OCI-LY1 (cell line): ENCODE measurements at regions not wholly inside any gene's neighbourhood (a gene's known extent, or its start where the extent isn't known, plus 50 kb on each side); places are given as distances from the start of the nearest gene placed in this dataset.

Source experiments
- CTCF ChIP-seq: fragments of 200-600 bp; sonication (generic), shearing (Covaris generic); IDR thresholded peaks from 2 replicates; pipeline ENCODE4 v1.5.1; 2017; ENCODE audit warnings: mild to moderate bottlenecking, antibody characterized with exemption, low read length, moderate library complexity, mixed read lengths
- EZH2 ChIP-seq: fragments of 200-600 bp; sonication (generic), shearing (Covaris generic); IDR thresholded peaks from 2 replicates; pipeline ENCODE4 v1.8.0; 2017; ENCODE audit warnings: borderline replicate concordance, mixed run types, mild to moderate bottlenecking, antibody characterized with exemption, low read length, moderate library complexity, mixed read lengths

- TF ChIP-seq CTCF (no peak), EZH2 (no peak)
Observed at GRCh38 chr3:193974671-193975535, 161.0 kb upstream of the HES1 start.
